ENCODE measurements at regions not wholly inside any gene's neighbourhood (a gene's known extent, or its start where the extent isn't known, plus 50 kb on each side); places are given as distances from the start of the nearest gene placed in this dataset.
"Not testable (repeated sequence)": the region's sequence is repeated elsewhere in the genome, so short reads cannot be mapped to it uniquely, and the experiment has no call there.

DNA sequence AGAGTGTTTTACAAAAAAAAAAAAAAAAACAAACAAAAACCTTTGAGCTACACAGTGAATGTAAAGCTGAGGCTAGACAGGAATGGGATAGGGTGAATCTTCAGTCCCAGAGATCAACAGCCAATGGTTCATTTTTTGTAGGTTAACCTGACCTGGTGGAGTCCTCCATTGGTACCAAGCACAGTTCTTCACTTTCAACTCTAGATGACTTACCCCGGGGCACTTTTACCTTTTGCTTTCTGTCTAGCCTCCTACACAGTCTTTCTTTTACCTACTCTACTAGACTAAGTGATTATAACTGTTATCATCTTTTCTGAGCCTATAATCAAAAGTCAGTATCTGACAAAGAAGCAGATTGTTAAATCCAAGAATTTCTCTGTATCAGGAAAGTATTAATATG lies 50.9 kb downstream of the ANXA2R start:
- no peak for DNase-seq (ENCODE audit: low read depth)

DNA sequence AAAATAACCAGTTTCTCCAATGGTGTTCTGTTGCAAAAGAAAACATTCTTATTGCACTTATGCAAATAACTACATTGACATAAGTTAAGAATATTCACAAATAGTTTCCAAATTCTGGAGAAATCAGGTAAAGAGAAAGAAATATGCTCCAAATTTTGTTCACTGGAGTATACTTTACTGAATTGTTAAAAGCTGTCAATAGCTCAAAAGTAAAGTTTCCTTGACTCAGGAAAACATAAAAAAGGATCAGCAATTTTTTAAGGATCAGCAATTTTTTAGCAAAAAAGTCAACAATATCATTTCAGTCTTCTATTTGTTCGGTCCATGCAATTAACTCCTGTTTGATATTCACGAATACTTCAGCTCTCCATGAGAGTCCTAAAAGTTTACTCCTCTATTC lies 51.6 kb downstream of the ANXA2R start:
- no peak for DNase-seq (ENCODE audit: low read depth)

DNA sequence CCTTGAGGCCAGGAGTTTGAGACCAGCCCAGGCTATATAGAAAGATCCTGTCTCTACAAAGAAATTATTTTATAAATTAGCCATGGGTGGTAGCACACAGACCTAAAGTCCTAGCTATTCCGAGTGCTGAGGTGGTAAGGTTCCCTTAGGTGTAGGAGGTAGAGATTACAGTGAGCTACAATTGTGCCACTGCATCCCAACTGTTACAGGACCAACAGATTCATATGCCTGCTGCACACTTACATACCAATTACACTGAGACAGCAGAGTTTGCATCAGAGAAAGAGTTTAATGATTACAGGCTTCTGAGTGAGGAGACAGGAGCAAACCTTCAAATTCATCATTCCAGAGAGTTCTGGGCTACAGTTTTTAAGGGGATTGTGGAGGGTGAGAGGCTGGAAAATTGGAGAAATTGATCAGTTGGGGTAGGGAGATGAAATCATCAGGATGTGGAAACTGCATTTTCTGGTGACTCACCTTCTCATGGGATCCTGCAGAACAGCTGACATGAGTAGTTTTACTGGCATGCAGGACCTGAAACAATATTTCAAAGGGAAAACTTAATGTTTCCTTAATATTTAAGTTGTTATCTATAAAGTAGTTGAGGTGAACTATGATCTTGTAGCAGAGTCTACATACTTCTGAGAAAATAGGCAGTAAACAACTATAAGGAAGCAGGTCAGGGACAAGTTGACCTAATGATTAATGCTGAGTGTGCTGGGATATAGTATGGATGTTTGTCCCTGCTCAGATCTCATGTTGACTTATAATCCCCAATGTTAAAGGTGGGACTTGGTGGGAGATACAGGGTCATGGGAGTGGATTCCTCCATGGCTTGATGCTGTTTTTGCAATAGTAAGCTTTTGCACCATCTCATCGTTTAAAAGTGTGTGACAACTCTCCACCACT lies 54.7 kb downstream of the ANXA2R start:
- no peak for DNase-seq (ENCODE audit: low read depth)

DNA sequence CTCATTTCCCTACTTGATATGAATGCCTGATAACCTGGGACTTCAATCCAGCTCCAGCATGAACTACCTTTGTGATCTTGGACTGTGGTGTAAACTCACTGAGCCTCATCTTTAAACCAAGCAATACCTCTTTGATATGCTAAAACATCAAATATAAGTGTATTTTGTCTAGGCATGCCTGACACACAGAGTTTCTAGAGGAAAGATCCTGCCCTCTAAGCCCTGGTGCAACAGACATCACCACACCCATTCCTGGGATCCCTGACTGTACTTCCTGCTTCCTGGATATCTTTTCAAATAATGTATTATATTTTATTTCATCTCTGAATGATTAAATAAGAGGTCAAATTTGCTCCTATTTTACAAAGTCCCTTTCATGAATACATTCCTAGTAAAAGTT lies 55.8 kb downstream of the ANXA2R start:
- DNase-seq (ENCODE audit: low read depth): no peak

GRCh38 chr5:42982107-42982622 lies 58.0 kb downstream of the ANXA2R start:
- DNase-seq (ENCODE audit: low read depth): no peak

DNA sequence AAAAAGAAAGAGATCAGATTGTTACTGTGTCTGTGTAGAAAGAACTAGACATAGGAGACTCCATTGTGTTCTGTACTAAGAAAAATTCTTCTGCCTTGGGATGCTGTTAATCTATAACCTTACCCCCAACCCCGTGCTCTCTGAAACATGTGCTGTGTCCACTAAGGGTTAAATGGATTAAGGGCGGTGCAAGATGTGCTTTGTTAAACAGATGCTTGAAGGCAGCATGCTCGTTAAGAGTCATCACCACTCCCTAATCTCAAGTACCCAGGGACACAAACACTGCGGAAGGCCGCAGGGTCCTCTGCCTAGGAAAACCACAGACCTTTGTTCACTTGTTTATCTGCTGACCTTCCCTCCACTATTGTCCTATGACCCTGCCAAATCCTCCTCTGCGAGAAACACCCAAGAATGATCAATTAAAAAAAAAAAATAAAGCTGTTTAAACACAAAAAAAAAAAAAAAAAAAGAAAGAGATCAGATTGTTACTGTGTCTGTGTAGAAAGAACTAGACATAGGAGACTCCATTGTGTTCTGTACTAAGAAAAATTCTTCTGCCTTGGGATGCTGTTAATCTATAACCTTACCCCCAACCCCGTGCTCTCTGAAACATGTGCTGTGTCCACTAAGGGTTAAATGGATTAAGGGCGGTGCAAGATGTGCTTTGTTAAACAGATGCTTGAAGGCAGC lies 58.6 kb downstream of the ANXA2R start:
- DNase-seq (ENCODE audit: low read depth): not testable (repeated sequence)

GRCh38 chr5:42981015-42981414 lies 59.1 kb downstream of the ANXA2R start:
- DNase-seq (ENCODE audit: low read depth): not testable (repeated sequence)

DNA sequence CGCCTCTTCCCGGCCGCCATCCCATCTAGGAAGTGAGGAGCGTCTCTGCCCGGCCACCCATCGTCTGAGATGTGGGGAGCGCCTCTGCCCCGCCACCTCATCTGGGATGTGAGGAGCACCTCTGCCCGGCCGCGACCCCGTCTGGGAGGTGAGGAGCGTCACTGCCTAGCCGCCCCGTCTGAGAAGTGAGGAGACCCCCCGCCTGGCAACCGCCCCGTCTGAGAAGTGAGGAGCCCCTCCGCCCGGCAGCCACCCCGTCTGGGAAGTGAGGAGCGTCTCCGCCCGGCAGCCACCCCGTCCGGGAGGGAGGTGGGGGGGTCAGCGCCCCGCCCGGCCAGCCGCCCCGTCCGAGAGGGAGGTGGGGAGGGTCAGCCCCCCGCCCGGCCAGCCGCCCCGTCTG lies 59.7 kb downstream of the ANXA2R start:
- not testable (repeated sequence) for DNase-seq (ENCODE audit: low read depth)

DNA sequence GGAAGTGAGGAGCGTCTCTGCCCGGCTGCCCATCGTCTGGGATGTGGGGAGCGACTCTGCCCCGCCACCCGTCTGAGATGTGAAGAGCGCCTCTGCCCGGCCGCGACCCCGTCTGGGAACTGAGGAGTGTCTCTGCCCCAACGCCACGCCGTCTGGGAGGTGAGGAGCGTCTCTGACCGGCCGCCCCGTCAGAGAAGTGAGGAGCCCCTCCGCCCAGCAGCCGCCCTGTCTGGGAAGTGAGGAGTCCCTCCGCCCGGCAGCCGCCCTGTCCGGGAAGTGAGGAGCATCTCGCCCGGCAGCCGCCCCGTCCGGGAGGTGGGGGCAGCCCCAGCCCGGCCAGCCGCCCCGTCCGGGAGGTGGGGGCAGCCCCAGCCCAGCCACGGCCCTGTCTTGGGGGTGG lies 60.9 kb downstream of the ANXA2R start:
- DNase-seq (ENCODE audit: low read depth): not testable (repeated sequence)

- no peak for DNase-seq (ENCODE audit: low read depth)
These were observed 65.6 kb downstream of the ANXA2R start for GRCh38 chr5:42974536-42974935.

DNA sequence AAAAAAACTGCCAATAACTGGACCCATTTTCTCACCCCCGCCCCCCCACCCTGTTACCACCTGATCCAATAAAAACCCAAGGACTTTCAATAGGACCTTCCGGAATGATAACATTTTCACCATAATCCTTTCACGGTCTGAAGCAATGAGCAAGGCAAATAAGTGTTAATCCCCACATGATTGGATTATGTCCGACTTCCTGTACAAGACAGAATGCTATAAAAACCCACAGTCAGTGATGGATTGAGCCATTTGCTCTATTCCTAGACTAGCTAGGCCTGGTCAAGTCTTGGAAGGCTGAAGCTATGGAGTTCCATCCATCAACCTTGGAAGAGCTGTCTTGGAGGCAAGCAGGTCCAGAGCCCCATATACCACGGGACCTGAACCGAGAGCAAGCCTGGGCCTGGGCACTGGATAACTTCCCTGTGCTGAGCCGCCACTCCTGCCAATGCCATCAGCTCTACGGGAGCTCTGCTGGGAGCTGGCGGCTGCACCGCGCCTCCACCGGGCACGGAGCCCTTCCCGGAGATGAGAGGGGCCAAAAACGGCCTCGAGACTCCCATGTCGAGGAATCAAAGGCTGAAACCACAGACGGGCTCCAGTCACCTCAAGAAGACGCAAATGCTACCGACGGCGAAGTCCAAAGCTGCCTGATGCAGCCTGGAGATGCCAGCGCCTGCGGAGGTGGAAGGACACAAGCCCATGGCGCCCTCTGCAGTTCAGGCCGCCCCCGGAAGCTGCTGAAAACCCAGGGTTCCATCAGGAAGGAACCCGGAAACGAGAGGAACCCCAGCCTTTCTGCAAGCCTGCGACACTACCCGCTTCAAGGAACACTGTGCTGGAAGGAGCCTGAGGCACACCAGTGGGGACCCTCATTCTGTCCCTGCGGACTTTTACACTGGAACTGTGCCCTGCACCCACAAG lies 69.2 kb downstream of the ANXA2R start:
- DNase-seq (ENCODE audit: low read depth): no peak

GRCh38 chr5:42965934-42966333 lies 74.2 kb downstream of the ANXA2R start:
- DNase-seq (ENCODE audit: low read depth): no peak

DNA sequence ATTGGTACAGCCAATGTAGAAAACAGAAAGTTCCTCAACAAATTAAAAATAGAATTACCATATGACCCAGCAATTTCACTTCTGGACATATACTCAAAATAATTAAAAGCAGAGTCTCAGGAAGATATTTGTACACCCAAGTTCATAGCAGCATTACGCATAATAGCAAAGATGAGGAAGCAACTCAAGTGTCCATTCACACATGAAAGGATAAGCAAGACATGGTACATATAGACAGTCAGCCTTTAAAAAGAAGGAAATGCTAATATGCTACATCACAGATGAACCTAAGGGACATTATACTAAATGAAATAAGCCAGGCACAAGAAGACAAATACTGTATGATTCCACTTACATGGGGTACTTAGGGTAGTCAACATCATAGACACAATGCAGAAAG lies 76.7 kb downstream of the ANXA2R start:
- DNase-seq (ENCODE audit: low read depth): no peak

DNA sequence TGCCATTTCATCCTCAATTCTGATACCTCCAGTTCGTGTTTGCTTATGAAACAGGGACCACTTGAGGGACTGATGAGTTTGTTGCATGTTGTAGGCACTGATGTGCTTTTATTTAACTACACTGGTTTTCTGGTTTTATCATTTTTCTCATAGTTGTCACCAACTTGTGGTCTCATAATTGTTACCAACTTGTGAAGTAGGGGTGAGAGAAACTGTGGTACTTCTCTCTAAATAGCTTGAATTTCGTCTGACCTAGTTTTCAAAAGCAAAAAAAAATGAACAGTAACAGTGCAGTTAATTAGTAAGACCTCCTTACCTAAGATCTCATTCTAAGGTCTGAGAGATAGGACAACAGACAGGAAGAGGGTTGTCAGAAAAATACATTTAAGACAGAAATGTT lies 78.0 kb downstream of the ANXA2R start:
- DNase-seq (ENCODE audit: low read depth): no peak

GRCh38 chr5:42960506-42960905 lies 79.6 kb downstream of the ANXA2R start:
- DNase-seq (ENCODE audit: low read depth): no peak

GRCh38 chr5:42956551-42956950 lies 83.6 kb downstream of the ANXA2R start:
- DNase-seq (ENCODE audit: low read depth): no peak

DNA sequence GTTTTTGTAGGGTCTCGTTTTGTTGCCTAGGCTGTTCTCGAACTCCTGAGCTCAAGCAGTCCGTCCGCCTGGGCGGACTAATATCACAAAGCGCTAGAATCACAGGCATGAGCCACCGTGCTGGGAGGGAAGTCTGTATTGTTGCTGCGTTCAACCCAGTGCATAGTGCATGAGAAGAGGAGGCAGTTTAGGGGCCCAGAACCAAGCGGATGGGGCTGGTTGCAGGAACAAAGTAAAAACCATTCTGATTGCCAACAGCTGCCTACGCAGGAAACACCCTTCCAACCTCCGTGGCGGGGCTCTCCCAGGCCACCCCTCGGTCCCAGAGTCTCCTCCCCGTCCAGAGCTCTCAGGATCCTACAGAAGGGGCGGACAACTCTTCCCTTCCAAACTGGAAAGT lies 87.1 kb downstream of the ANXA2R start:
- no peak for DNase-seq (ENCODE audit: low read depth)

DNA sequence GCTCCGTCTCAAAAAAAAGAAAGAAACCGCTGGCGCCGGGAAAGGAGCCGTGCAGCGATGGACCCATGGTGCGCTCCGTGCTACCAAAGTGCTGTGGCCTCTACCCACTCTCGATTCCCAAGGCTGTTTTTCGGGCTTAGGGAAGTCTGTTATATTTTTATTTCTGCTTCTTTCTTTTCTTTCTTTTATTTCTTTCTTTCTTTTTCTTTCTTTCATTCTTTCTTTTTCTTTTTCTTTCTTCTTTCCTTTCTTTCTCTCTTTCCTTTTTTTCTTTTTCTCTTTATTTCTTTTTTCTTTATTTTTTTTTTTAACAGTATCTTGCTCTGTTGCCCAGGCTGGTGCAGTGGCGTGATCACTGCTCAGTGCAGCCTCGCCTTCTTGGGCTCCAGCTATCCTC lies 87.5 kb downstream of the ANXA2R start:
- DNase-seq (ENCODE audit: low read depth): no peak

DNA sequence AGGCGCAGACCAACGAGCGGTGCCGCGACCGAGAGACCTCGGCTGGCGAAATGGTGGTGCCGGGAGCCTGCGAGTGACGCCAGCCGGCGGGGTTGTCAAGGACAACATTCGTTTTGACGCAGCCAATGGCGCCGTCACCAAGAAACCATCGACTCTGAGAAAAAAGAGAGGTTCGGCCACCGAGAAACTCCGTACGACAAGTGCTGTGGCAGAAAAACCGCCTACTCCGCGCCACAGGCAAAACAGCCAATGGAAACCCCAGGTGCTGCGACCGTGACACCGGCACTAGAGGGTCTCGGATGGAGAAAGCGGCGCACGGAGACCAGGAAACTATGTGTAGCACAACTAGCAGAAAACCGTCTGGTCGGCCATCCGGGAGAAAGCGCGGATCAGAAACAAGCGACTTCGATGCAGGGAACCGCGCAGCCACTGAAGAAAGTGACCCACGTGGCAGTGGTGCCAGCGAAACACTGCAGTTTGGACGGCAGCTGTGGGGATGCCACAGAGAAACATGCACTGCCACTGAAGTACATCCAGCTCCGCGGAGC lies 88.8 kb downstream of the ANXA2R start:
- DNase-seq (ENCODE audit: low read depth): no peak

- peak; percentile 98 for DNase-seq (ENCODE audit: low read depth)
These were observed 89.4 kb downstream of the ANXA2R start for GRCh38 chr5:42950456-42951292.

- DNase-seq (ENCODE audit: low read depth): no peak
These were observed 90.0 kb downstream of the ANXA2R start for GRCh38 chr5:42950116-42950455.
